HCT116 (cell line): ENCODE measurements at regions not wholly inside any gene's neighbourhood (a gene's known extent, or its start where the extent isn't known, plus 50 kb on each side); places are given as distances from the start of the nearest gene placed in this dataset.

Experiments
- ATAC-seq: fragments of 200-7000 bp; cut with Tn5 transposase; 2 replicates; pipeline ENCODE4 v1.9.1; 2020; ENCODE audit warnings: mild to moderate bottlenecking, moderate library complexity
- BruUV-seq: library from RNA; stranded (reverse); fragments of 400-500 nt; replicated peaks from 2 replicates; lab custom pipeline; 2021; lab: Mats Ljungman, UMichigan
- CTCF ChIA-PET: fragments of 300-600 bp; sonication (Branson Sonifier 250); formaldehyde crosslinking; loops from one replicate; lab custom pipeline; 2021; ENCODE audit warnings: antibody characterized with exemption; lab: Charles Lee
- POLR2A ChIA-PET: fragments of 300-600, 350-600 bp; sonication (Branson Sonifier 250); formaldehyde crosslinking; loops from one replicate; lab custom pipeline; 2021; ENCODE audit warnings: antibody characterized with exemption; lab: Charles Lee
- RAD21 ChIA-PET, 2 experiments: fragments of 300-600 bp; sonication (Branson Sonifier 250); formaldehyde crosslinking; loops; one replicate each; lab custom pipeline; 2023; ENCODE audit warnings: low total read pairs in 2 of 2; ENCODE audit not compliant: uncharacterized antibody in 2 of 2, unreplicated experiment in 2 of 2, low non-redundant PET in 1 of 2; lab: Charles Lee
- DNase-seq: peaks from one replicate; pipeline ENCODE4 v3.0.0-alpha.2; 2010; ENCODE audit warnings: low read depth, low spot score
- H2AFZ ChIP-seq: fragments of 200-600 bp; shearing (Covaris generic), sonication (generic); 2 replicates; pipeline ENCODE4 v1.6.1; 2017; ENCODE audit warnings: low read depth, mixed run types, mixed read lengths, antibody characterized with exemption, low read length; ENCODE audit not compliant: poor library complexity, severe bottlenecking
- H3K27ac ChIP-seq: 2 replicates; pipeline ENCODE4 v1.5.1; 2012; ENCODE audit warnings: low read depth, low read length
- H3K27me3 ChIP-seq: fragments of 200-600 bp; sonication (generic); 2 replicates; pipeline ENCODE4 v1.6.1; 2016; ENCODE audit warnings: mixed run types, low read length, mixed read lengths; ENCODE audit not compliant: insufficient read depth
- H3K36me3 ChIP-seq, 2 experiments: fragments of 200-500 bp in 1 of 2; fragments of 200-600 bp in 1 of 2; sonication (Bioruptor generic) in 1 of 2; sonication (generic) in 1 of 2; 2 replicates each; pipeline versions ENCODE4 v1.5.1 to v1.6.1; 2014 to 2016; ENCODE audit warnings: low read length in 2 of 2, inconsistent platforms in 1 of 2, mixed read lengths in 1 of 2, mixed run types in 1 of 2; ENCODE audit not compliant: insufficient read depth in 2 of 2, control insufficient read depth in 1 of 2
- H3K4me1 ChIP-seq, 2 experiments: fragments of 200-600 bp in 1 of 2; sonication (generic) in 1 of 2; 2 replicates each; pipeline versions ENCODE4 v1.5.1 to v1.6.1; 2012 to 2017; ENCODE audit warnings: low read length in 2 of 2, inconsistent platforms in 1 of 2, mild to moderate bottlenecking in 1 of 2, mixed read lengths in 1 of 2, mixed run types in 1 of 2, moderate library complexity in 1 of 2; ENCODE audit not compliant: insufficient read depth in 2 of 2, control insufficient read depth in 1 of 2
- H3K4me2 ChIP-seq: fragments of 200-600 bp; sonication (generic); 2 replicates; pipeline ENCODE4 v1.6.1; 2017; ENCODE audit warnings: mixed run types, low read length, mixed read lengths
- H3K4me3 ChIP-seq, 2 experiments: fragments of 200-600 bp in 1 of 2; sonication (generic) in 1 of 2; replicated peaks in 1 of 2; 2 replicates each; pipeline ENCODE4 v1.5.1; 2011 to 2016; ENCODE audit warnings: low read length in 2 of 2, control low read depth in 1 of 2, low read depth in 1 of 2, mild to moderate bottlenecking in 1 of 2, mixed read lengths in 1 of 2, mixed run types in 1 of 2
- H3K79me2 ChIP-seq: fragments of 200-600 bp; sonication (generic); 2 replicates; pipeline ENCODE4 v1.6.1; 2017; ENCODE audit warnings: mild to moderate bottlenecking, mixed run types, low read length, moderate library complexity, mixed read lengths; ENCODE audit not compliant: insufficient read depth
- H3K9ac ChIP-seq: fragments of 200-600 bp; sonication (generic); 2 replicates; pipeline ENCODE4 v1.6.1; 2016; ENCODE audit warnings: low read length, mixed read lengths
- H3K9me2 ChIP-seq: fragments of 200-600 bp; sonication (generic), shearing (Covaris generic); 2 replicates; pipeline ENCODE4 v1.6.1; 2017; ENCODE audit warnings: mixed run types, mild to moderate bottlenecking, moderate library complexity; ENCODE audit not compliant: insufficient read depth
- H3K9me3 ChIP-seq, 2 experiments: fragments of 200-500 bp in 1 of 2; fragments of 200-600 bp in 1 of 2; sonication (Bioruptor generic) in 1 of 2; sonication (generic) in 1 of 2; 2 replicates each; pipeline ENCODE4 v1.6.1; 2014 to 2017; ENCODE audit warnings: low read length in 2 of 2, mixed read lengths in 2 of 2, inconsistent platforms in 1 of 2, low read depth in 1 of 2, mild to moderate bottlenecking in 1 of 2, mixed run types in 1 of 2, moderate library complexity in 1 of 2; ENCODE audit not compliant: control insufficient read depth in 1 of 2, insufficient read depth in 1 of 2
- H4K20me1 ChIP-seq: fragments of 200-600 bp; sonication (generic), shearing (Covaris generic); 2 replicates; pipeline ENCODE4 v1.6.1; 2017; ENCODE audit warnings: mixed run types, mild to moderate bottlenecking, moderate library complexity; ENCODE audit not compliant: insufficient read depth
- CEBPB ChIP-seq: IDR thresholded peaks from 2 replicates; pipeline ENCODE4 v1.6.1; 2012; ENCODE audit warnings: low read depth
- EZH2phosphoT487 ChIP-seq: fragments of 200-600 bp; IDR thresholded peaks from 2 replicates; pipeline ENCODE4 v1.6.1; 2018; ENCODE audit warnings: antibody characterized with exemption, borderline replicate concordance
- POLR2A ChIP-seq: IDR thresholded peaks from 2 replicates; pipeline ENCODE4 v1.7.0; 2011; ENCODE audit warnings: borderline replicate concordance; ENCODE audit not compliant: insufficient read depth, insufficient read length; ENCODE audit errors: extremely low read depth
- RAD21 ChIP-seq: IDR thresholded peaks from 2 replicates; pipeline ENCODE4 v1.6.1; 2012; ENCODE audit warnings: low read depth, mild to moderate bottlenecking
- SIN3A ChIP-seq: IDR thresholded peaks from 2 replicates; pipeline ENCODE4 v1.6.1; 2012; ENCODE audit warnings: low read depth
- SP1 ChIP-seq: IDR thresholded peaks from 2 replicates; pipeline ENCODE4 v1.6.1; 2012; ENCODE audit warnings: low read depth
- ZFX ChIP-seq: fragments of 450-650 bp; IDR thresholded peaks from 2 replicates; pipeline ENCODE4 v1.6.1; 2017
- intact Hi-C: fragments of 100-400 bp; cut with micrococcal nuclease; formaldehyde crosslinking; loops from 2 replicates; pipeline ENCODE4 v1.10.0; 2022
- TF ChIP-seq, protein P1 (sequence below): IDR thresholded peaks from 2 replicates; pipeline ENCODE4 v1.6.1; 2012
- TF ChIP-seq, protein P2 (sequence below): IDR thresholded peaks from 2 replicates; pipeline ENCODE4 v1.6.1; 2012

GRCh38 chr10:64261092-64261491 lies 739.9 kb downstream of the REEP3 start:
- no TSS peak for BruUV-seq
- ChIA-PET RAD21 (no interaction called here), CTCF (no interaction called here), POLR2A (no interaction called here)
- Histone ChIP-seq H3K27ac (no peak overlapping the region), H3K27me3 (no peaks in the 10 kb centered on the region), H3K9ac (no peak overlapping the region), H3K36me3 (no peaks in the 10 kb centered on the region), H3K9me2 (no peaks in the 10 kb centered on the region), H3K4me2 (no peak overlapping the region), H2AFZ (no peak overlapping the region), H4K20me1 (no peaks in the 10 kb centered on the region), H3K4me1 (no peaks in the 10 kb centered on the region), H3K9me3 (no peaks in the 10 kb centered on the region), H3K79me2 (no peaks in the 10 kb centered on the region), H3K4me3 (no peak overlapping the region)
- no peak for DNase-seq
- intact Hi-C loops: no loop called here
- no peak for TF ChIP-seq RAD21
- no peak for TF ChIP-seq ZFX
- TF ChIP-seq EZH2phosphoT487: no peak
- TF ChIP-seq POLR2A: no peak
- TF ChIP-seq SIN3A: no peak
- ATAC-seq: no peak

GRCh38 chr10:64261676-64262075 lies 740.5 kb downstream of the REEP3 start:
- no peak overlapping the region for H3K9ac ChIP-seq
- intact Hi-C loops: no loop called here
- no peak overlapping the region for H3K4me2 ChIP-seq
- no peaks in the 10 kb centered on the region for H3K9me3 ChIP-seq
- TF ChIP-seq EZH2phosphoT487: no peak
- TF ChIP-seq, protein P1, sequence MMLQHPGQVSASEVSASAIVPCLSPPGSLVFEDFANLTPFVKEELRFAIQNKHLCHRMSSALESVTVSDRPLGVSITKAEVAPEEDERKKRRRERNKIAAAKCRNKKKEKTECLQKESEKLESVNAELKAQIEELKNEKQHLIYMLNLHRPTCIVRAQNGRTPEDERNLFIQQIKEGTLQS: no peak
- TF ChIP-seq, protein P2, sequence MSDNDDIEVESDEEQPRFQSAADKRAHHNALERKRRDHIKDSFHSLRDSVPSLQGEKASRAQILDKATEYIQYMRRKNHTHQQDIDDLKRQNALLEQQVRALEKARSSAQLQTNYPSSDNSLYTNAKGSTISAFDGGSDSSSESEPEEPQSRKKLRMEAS: no peak
- TF ChIP-seq RAD21: no peak
- no peak for TF ChIP-seq CEBPB
- TF ChIP-seq SP1: no peak
- H3K36me3 ChIP-seq: no peaks in the 10 kb centered on the region
- H3K27ac ChIP-seq: no peak overlapping the region
- H3K4me3 ChIP-seq: no peak overlapping the region
- BruUV-seq: no TSS peak
- H4K20me1 ChIP-seq: no peaks in the 10 kb centered on the region
- no peak overlapping the region for H2AFZ ChIP-seq
- ChIA-PET CTCF (no interaction called here), POLR2A (no interaction called here), RAD21 (no interaction called here)
- no peaks in the 10 kb centered on the region for H3K4me1 ChIP-seq
- DNase-seq: no peak
- H3K27me3 ChIP-seq: no peaks in the 10 kb centered on the region
- ATAC-seq: no peak
- H3K79me2 ChIP-seq: no peaks in the 10 kb centered on the region
- H3K9me2 ChIP-seq: no peaks in the 10 kb centered on the region
